ENCODE measurements at regions not wholly inside any gene's neighbourhood (a gene's known extent, or its start where the extent isn't known, plus 50 kb on each side); places are given as distances from the start of the nearest gene placed in this dataset.

DNA sequence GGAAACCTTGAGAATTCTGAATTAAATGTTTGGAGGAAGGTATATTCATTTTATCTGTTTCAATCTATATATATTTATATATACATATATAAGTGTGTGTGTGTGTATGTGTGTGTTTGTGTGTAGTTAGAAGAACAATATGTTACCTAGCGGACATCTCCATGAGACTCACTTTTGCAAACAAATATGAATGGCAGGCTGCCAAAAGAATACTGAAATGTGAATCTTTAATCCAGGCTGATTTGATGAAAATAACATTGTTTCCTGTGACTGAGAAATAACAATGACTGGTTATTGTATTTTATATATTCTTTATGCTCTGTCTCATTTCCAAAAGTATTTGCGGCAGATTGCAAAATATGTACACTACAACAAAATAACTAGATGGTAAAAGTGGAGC lies 255.5 kb upstream of the TGFBR2 start:
- TF ChIP-seq, protein P1, sequence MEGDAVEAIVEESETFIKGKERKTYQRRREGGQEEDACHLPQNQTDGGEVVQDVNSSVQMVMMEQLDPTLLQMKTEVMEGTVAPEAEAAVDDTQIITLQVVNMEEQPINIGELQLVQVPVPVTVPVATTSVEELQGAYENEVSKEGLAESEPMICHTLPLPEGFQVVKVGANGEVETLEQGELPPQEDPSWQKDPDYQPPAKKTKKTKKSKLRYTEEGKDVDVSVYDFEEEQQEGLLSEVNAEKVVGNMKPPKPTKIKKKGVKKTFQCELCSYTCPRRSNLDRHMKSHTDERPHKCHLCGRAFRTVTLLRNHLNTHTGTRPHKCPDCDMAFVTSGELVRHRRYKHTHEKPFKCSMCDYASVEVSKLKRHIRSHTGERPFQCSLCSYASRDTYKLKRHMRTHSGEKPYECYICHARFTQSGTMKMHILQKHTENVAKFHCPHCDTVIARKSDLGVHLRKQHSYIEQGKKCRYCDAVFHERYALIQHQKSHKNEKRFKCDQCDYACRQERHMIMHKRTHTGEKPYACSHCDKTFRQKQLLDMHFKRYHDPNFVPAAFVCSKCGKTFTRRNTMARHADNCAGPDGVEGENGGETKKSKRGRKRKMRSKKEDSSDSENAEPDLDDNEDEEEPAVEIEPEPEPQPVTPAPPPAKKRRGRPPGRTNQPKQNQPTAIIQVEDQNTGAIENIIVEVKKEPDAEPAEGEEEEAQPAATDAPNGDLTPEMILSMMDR (IDR thresholded peaks at IDR 0.05), result no peak
- no peak for TF ChIP-seq EP300 (IDR thresholded peaks at IDR 0.05)

All from sigmoid colon (tissue), 4 donors.